Astrocyte (in vitro differentiated cells and primary cell): ENCODE measurements at regions not wholly inside any gene's neighbourhood (a gene's known extent, or its start where the extent isn't known, plus 50 kb on each side); places are given as distances from the start of the nearest gene placed in this dataset.

Source experiments
- DNase-seq: peaks from one replicate; pipeline ENCODE4 v3.0.0-alpha.2; 2010; ENCODE audit warnings: low read depth
- FAIRE-seq: peaks from 2 replicates; lab custom pipeline; 2011; peaks lifted over from hg19 to GRCh38; lab: Jason Lieb, UNC
- H2AFZ ChIP-seq: 2 replicates; pipeline ENCODE4 v1.6.0; 2012; ENCODE audit warnings: low read depth, low read length, inconsistent platforms
- H3K27ac ChIP-seq: 2 replicates; pipeline ENCODE4 v1.5.1; 2011; ENCODE audit warnings: low read depth, low read length, inconsistent platforms
- H3K27me3 ChIP-seq: 2 replicates; pipeline ENCODE4 v1.6.0; 2011; ENCODE audit warnings: low read length, inconsistent platforms; ENCODE audit not compliant: insufficient read depth
- H3K36me3 ChIP-seq: 2 replicates; pipeline ENCODE4 v1.5.1; 2011; ENCODE audit warnings: low read length, inconsistent platforms; ENCODE audit not compliant: insufficient read depth
- H3K4me1 ChIP-seq: 2 replicates; pipeline ENCODE4 v1.5.1; 2011; ENCODE audit warnings: low read length, inconsistent platforms; ENCODE audit not compliant: insufficient read depth
- H3K4me2 ChIP-seq: 2 replicates; pipeline ENCODE4 v1.6.0; 2012; ENCODE audit warnings: low read length, inconsistent platforms
- H3K4me3 ChIP-seq: 2 replicates; pipeline ENCODE4 v1.5.1; 2011; ENCODE audit warnings: low read depth, mild to moderate bottlenecking, low read length, inconsistent platforms; ENCODE audit not compliant: insufficient read depth
- H3K79me2 ChIP-seq: 2 replicates; pipeline ENCODE4 v1.6.0; 2012; ENCODE audit warnings: mild to moderate bottlenecking, low read length, inconsistent platforms; ENCODE audit not compliant: insufficient read depth
- H3K9ac ChIP-seq: 2 replicates; pipeline ENCODE4 v1.6.0; 2012; ENCODE audit warnings: mild to moderate bottlenecking, low read length, inconsistent platforms
- H3K9me3 ChIP-seq: 2 replicates; pipeline ENCODE4 v1.5.1; 2012; ENCODE audit warnings: low read depth, mild to moderate bottlenecking, low read length, inconsistent platforms; ENCODE audit not compliant: insufficient read depth
- H4K20me1 ChIP-seq: 2 replicates; pipeline ENCODE4 v1.6.0; 2012; ENCODE audit warnings: low read length, inconsistent platforms; ENCODE audit not compliant: insufficient read depth
- H3K27ac Mint-ChIP-seq: one replicate; pipeline ENCODE4 v1.8.0; 2021; ENCODE audit warnings: mild to moderate bottlenecking, mixed read lengths; ENCODE audit not compliant: unreplicated experiment
- H3K27me3 Mint-ChIP-seq: one replicate; pipeline ENCODE4 v1.8.0; 2021; ENCODE audit warnings: low read depth, mixed read lengths; ENCODE audit not compliant: unreplicated experiment
- H3K36me3 Mint-ChIP-seq: one replicate; pipeline ENCODE4 v1.8.0; 2021; ENCODE audit warnings: low read depth, mixed read lengths; ENCODE audit not compliant: unreplicated experiment
- H3K4me1 Mint-ChIP-seq: one replicate; pipeline ENCODE4 v1.8.0; 2021; ENCODE audit warnings: low read depth, mixed read lengths; ENCODE audit not compliant: unreplicated experiment
- H3K4me3 Mint-ChIP-seq: one replicate; pipeline ENCODE4 v1.8.0; 2021; ENCODE audit warnings: mild to moderate bottlenecking, moderate library complexity, mixed read lengths; ENCODE audit not compliant: unreplicated experiment
- H3K9me3 Mint-ChIP-seq: one replicate; pipeline ENCODE4 v1.8.0; 2021; ENCODE audit warnings: mild to moderate bottlenecking, mixed read lengths; ENCODE audit not compliant: unreplicated experiment
- EZH2 ChIP-seq: IDR thresholded peaks from 2 replicates; pipeline ENCODE4 v1.6.1; 2012; ENCODE audit warnings: mild to moderate bottlenecking, low read length, inconsistent platforms; ENCODE audit not compliant: insufficient read depth
- TF ChIP-seq, protein P1 (sequence below): IDR thresholded peaks from 2 replicates; pipeline ENCODE4 v1.5.1; 2011; ENCODE audit warnings: low read depth, mild to moderate bottlenecking, inconsistent platforms, low read length, moderate library complexity; ENCODE audit not compliant: insufficient read depth

DNA sequence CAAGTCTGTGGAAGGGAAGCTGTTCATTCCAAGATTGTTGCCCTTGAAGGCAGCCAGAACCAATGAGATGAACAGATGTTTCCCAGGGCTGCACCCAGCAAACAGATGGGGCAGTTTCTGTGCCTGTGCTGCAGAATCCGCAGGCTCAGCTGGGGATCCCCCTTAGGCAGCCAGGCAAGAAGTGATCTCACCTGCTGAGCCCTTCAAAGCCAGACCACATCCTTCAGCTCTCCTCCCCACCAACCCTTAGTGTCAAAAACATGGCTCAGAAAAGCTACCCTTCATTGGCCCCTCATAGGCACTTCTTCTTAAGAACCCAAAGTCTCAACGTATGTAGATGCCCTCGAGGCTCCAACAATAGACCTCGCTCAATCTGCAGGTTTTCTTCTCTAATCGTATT is 626.7 kb downstream of the CCDC171 start:
- H4K20me1 ChIP-seq = no peaks in the 10 kb centered on the region
- Mint-ChIP-seq H3K27me3 (no peaks in the 10 kb centered on the region), H3K36me3 (no peaks in the 10 kb centered on the region), H3K9me3 (no peaks in the 10 kb centered on the region), H3K4me3 (no peak overlapping the region), H3K27ac (no peak overlapping the region), H3K4me1 (peaks cover 12% of the 10 kb centered on the region)
- H3K27me3 ChIP-seq = no peaks in the 10 kb centered on the region
- H3K9ac ChIP-seq = no peak overlapping the region
- H3K4me3 ChIP-seq = no peak overlapping the region
- DNase-seq (no peak), FAIRE-seq (peak; percentile 23)
- H3K27ac ChIP-seq = no peak overlapping the region
- no peak overlapping the region for H3K4me2 ChIP-seq
- H3K79me2 ChIP-seq = no peaks in the 10 kb centered on the region
- H3K9me3 ChIP-seq = no peaks in the 10 kb centered on the region
- H2AFZ ChIP-seq = no peak overlapping the region
- no peaks in the 10 kb centered on the region for H3K36me3 ChIP-seq
- no peaks in the 10 kb centered on the region for H3K4me1 ChIP-seq
- TF ChIP-seq, protein P1, sequence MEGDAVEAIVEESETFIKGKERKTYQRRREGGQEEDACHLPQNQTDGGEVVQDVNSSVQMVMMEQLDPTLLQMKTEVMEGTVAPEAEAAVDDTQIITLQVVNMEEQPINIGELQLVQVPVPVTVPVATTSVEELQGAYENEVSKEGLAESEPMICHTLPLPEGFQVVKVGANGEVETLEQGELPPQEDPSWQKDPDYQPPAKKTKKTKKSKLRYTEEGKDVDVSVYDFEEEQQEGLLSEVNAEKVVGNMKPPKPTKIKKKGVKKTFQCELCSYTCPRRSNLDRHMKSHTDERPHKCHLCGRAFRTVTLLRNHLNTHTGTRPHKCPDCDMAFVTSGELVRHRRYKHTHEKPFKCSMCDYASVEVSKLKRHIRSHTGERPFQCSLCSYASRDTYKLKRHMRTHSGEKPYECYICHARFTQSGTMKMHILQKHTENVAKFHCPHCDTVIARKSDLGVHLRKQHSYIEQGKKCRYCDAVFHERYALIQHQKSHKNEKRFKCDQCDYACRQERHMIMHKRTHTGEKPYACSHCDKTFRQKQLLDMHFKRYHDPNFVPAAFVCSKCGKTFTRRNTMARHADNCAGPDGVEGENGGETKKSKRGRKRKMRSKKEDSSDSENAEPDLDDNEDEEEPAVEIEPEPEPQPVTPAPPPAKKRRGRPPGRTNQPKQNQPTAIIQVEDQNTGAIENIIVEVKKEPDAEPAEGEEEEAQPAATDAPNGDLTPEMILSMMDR = no peak
- TF ChIP-seq EZH2 = no peak

GRCh38 chr9:16180091-16180490 is 627.2 kb downstream of the CCDC171 start:
- Histone ChIP-seq H3K4me3 (no peak overlapping the region), H3K9ac (no peak overlapping the region), H2AFZ (no peak overlapping the region), H3K4me2 (no peak overlapping the region), H3K4me1 (no peaks in the 10 kb centered on the region), H3K27me3 (no peaks in the 10 kb centered on the region), H3K27ac (no peak overlapping the region), H3K36me3 (no peaks in the 10 kb centered on the region), H3K9me3 (no peaks in the 10 kb centered on the region), H4K20me1 (no peaks in the 10 kb centered on the region), H3K79me2 (no peaks in the 10 kb centered on the region)
- H3K27ac Mint-ChIP-seq = no peak overlapping the region
- no peak for TF ChIP-seq EZH2
- TF ChIP-seq, protein P1 = no peak
- H3K36me3 Mint-ChIP-seq = no peaks in the 10 kb centered on the region
- H3K9me3 Mint-ChIP-seq = no peaks in the 10 kb centered on the region
- no peaks in the 10 kb centered on the region for H3K27me3 Mint-ChIP-seq
- H3K4me3 Mint-ChIP-seq = no peak overlapping the region
- FAIRE-seq (no peak), DNase-seq (no peak)
- peaks cover 12% of the 10 kb centered on the region for H3K4me1 Mint-ChIP-seq

GRCh38 chr9:16180546-16180945 is 627.7 kb downstream of the CCDC171 start:
- Histone ChIP-seq H3K36me3 (no peaks in the 10 kb centered on the region), H3K9me3 (no peaks in the 10 kb centered on the region), H3K27ac (peak overlapping the region; percentile 10), H4K20me1 (no peaks in the 10 kb centered on the region), H3K4me1 (no peaks in the 10 kb centered on the region), H3K9ac (no peak overlapping the region), H3K4me3 (no peak overlapping the region), H2AFZ (no peak overlapping the region), H3K79me2 (no peaks in the 10 kb centered on the region), H3K4me2 (no peak overlapping the region), H3K27me3 (no peaks in the 10 kb centered on the region)
- FAIRE-seq (no peak), DNase-seq (peak; percentile 73)
- peaks cover 12% of the 10 kb centered on the region for H3K4me1 Mint-ChIP-seq
- no peak overlapping the region for H3K27ac Mint-ChIP-seq
- H3K27me3 Mint-ChIP-seq = no peaks in the 10 kb centered on the region
- H3K9me3 Mint-ChIP-seq = no peaks in the 10 kb centered on the region
- no peak overlapping the region for H3K4me3 Mint-ChIP-seq
- no peaks in the 10 kb centered on the region for H3K36me3 Mint-ChIP-seq
- TF ChIP-seq, protein P1 = no peak
- TF ChIP-seq EZH2 = no peak
